Muscle of leg (tissue), 3 donors: ENCODE measurements at regions not wholly inside any gene's neighbourhood (a gene's known extent, or its start where the extent isn't known, plus 50 kb on each side); places are given as distances from the start of the nearest gene placed in this dataset.
A peak's percentile ranks its signal among the peaks of the same experiment; 100 is the strongest.

Experiments
- DNase-seq: peaks from one replicate; pipeline ENCODE4 v3.0.0; 2013
- H3K27ac ChIP-seq: one replicate; pipeline ENCODE4 v1.5.1; 2013; ENCODE audit warnings: mild to moderate bottlenecking, low read length, control low read depth
- H3K27me3 ChIP-seq: one replicate; pipeline ENCODE4 v1.6.1; 2013; ENCODE audit warnings: low read length; ENCODE audit not compliant: control insufficient read depth, insufficient read depth
- H3K36me3 ChIP-seq: one replicate; pipeline ENCODE4 v1.6.1; 2013; ENCODE audit warnings: low read length; ENCODE audit not compliant: control insufficient read depth, insufficient read depth
- H3K4me1 ChIP-seq: one replicate; pipeline ENCODE4 v1.6.1; 2013; ENCODE audit warnings: low read length; ENCODE audit not compliant: control insufficient read depth, insufficient read depth
- H3K4me3 ChIP-seq: one replicate; pipeline ENCODE4 v1.5.1; 2013; ENCODE audit warnings: low read length, control low read depth
- H3K9me3 ChIP-seq: replicated peaks from 2 replicates; pipeline ENCODE4 v1.6.1; 2013; ENCODE audit warnings: low read depth, low read length; ENCODE audit not compliant: control insufficient read depth
- WGBS: methylation state at CpG from one replicate; pipeline ENCODE4 v1.1.5; 2013; ENCODE audit warnings: missing lambda C conversion rate; ENCODE audit not compliant: insufficient coverage; 5-methylcytosine and 5-hydroxymethylcytosine counted together

DNA sequence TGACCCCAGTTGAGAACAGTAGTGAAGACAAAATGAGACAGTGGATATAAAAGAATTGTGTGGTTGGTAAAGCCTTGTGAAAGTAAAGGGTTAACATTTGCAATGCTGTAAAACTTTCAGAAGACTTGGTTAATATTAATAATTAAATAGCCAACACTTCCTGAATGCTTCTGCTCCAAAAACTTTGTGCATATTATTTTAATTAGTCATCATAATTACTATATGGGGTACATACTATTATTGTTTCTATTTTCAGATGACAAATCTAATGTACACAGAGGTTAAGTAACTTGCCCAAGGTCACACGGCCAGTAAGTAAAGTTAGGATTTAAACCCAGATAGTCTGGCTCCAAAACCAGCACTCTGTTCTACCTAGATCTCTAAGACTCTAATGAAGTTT is 291.3 kb downstream of the OGFRL1 start:
- H3K4me1 ChIP-seq = no peaks in the 10 kb centered on the region
- DNase-seq = no peak
- no CpG with 5 or more reads among the region's 1 CpG for WGBS
- H3K36me3 ChIP-seq = no peaks in the 10 kb centered on the region
- no peak overlapping the region for H3K4me3 ChIP-seq
- H3K27ac ChIP-seq = no peak overlapping the region
- H3K9me3 ChIP-seq = no peaks in the 10 kb centered on the region
- no peaks in the 10 kb centered on the region for H3K27me3 ChIP-seq

DNA sequence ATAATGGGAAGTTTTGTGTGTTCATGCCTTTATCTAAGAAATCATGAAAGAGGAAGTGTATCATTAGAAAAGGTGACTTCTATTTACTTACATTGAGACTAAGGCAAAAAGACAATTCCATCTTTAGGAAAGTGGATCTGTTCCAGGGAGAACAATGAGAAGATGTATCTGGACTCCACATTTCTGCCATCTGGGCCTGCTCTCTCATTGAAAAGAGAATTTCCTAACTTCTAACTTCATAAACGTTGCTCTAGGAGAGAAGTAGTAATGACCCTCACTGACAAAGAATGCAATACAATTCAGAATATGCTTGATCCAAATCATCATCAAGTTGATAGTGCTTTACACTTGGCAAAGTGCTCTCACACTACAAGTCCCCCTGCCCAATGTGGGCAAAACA is 294.2 kb downstream of the OGFRL1 start:
- no CpG with 5 or more reads among the region's 1 CpG for WGBS
- Histone ChIP-seq H3K4me3 (no peak overlapping the region), H3K4me1 (no peaks in the 10 kb centered on the region), H3K27ac (no peak overlapping the region), H3K36me3 (no peaks in the 10 kb centered on the region), H3K9me3 (peaks cover 2% of the 10 kb centered on the region), H3K27me3 (no peaks in the 10 kb centered on the region)
- DNase-seq = no peak

DNA sequence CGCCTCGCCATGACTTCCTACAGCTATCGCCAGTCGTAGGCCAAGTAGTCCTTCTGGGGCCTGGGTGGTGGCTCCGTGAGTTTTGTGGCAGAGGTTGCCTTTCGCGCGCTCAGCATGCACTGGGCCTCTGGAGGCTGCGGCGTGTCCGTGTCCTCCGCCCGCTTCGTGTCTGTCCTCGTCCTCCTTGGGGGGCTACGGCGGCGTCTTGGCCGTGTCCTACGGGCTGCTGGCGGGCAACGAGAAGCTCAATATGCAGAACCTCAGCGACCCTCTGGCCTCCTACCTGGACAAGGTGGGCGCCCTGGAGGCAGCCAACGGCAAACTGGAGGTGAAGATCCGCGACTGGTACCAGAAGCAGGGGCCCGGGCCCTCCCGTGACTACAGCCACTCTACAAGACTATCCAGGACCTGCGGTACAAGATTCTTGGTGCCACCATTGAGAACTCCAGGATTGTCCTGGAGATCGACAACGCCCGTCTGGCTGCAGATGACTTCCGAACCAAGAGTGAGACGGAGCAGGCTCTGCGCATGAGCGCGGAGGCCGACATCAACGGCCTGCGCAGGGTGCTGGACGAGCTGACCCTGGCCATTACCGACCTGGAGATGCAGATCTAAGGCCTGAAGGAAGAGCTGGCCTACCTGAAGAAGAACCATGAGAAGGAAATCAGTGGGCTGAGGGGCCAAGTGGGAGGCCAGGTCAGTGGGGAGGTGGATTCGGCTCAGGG is 296.3 kb downstream of the OGFRL1 start:
- Histone ChIP-seq H3K9me3 (peaks cover 2% of the 10 kb centered on the region), H3K36me3 (no peaks in the 10 kb centered on the region), H3K4me3 (no peak overlapping the region), H3K27ac (no peak overlapping the region), H3K27me3 (peaks cover 4% of the 10 kb centered on the region), H3K4me1 (no peaks in the 10 kb centered on the region)
- no peak for DNase-seq
- WGBS = 95% methylated on average over 42 of the region's 44 CpGs

DNA sequence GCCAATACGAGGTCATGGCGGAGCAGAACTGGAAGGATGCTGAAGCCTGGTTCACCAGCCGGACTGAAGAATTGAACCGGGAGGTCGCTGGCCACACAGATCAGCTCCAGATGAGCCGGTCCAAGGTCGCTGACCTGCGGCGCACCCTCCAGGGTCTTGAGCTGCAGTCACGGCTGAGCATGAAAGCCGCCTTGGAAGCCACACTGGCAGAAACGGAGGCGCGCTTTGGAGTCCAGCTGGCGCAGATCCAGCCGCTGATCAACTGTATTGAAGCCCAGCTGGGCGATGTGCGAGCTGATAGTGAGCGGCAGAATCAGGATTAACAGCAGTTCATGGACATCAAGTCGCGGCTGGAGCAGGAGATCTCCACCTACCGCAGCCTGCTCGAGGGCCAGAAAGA is 296.9 kb downstream of the OGFRL1 start:
- H3K27me3 ChIP-seq = peaks cover 4% of the 10 kb centered on the region
- no peak overlapping the region for H3K4me3 ChIP-seq
- WGBS = 97% methylated on average over 21 of the region's 23 CpGs
- peaks cover 2% of the 10 kb centered on the region for H3K9me3 ChIP-seq
- H3K27ac ChIP-seq = no peak overlapping the region
- no peaks in the 10 kb centered on the region for H3K36me3 ChIP-seq
- no peak for DNase-seq
- H3K4me1 ChIP-seq = no peaks in the 10 kb centered on the region

DNA sequence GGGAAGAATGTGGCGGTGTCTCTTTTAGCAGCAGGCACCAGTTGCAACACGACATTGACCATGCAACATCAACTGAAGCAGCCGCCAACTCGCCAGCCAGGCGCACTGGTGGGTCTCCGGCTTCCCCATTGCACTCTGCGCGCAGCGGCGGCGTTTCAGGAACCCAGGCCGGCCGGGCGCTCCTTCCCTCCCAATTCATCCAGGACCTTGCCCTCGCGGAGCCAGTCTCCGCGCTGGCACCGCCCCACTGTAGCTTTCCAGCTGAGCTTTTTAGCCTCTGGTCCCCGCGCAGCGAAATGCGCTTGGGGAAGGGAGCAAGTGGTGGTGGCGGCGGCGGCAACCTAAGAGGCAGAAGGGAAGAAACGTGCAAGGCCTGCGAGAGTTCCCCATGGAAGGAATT is 297.9 kb upstream of the RIMS1 start:
- 29% methylated on average over 26 of the region's 28 CpGs for WGBS
- DNase-seq = no peak
- H3K9me3 ChIP-seq = peaks cover 2% of the 10 kb centered on the region
- no peaks in the 10 kb centered on the region for H3K4me1 ChIP-seq
- no peak overlapping the region for H3K4me3 ChIP-seq
- peaks cover 4% of the 10 kb centered on the region for H3K27me3 ChIP-seq
- H3K27ac ChIP-seq = no peak overlapping the region
- no peaks in the 10 kb centered on the region for H3K36me3 ChIP-seq

DNA sequence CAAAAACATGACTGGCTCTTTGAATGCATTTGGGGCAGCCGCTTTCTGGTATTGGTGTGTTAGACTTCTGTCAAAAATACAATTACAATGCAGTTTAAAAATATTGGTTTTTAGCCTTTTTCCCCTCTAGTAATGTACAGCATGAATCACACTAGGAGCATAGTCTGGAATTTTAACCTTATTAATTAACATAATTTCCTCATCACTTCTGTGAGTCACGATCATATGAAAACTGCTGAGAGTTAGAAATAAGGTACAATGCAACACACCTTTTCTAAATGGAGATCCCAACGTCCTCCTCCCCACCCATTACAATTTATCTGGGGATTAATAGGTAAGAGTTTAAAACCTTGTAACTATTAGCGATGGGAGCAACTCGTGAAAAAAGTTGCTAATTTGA is 297.1 kb upstream of the RIMS1 start:
- H3K9me3 ChIP-seq = peaks cover 2% of the 10 kb centered on the region
- H3K4me1 ChIP-seq = no peaks in the 10 kb centered on the region
- no peak overlapping the region for H3K4me3 ChIP-seq
- whole genome bisulfite sequencing = no CpG with 5 or more reads among the region's 5 CpGs
- no peak for DNase-seq
- peaks cover 4% of the 10 kb centered on the region for H3K27me3 ChIP-seq
- no peaks in the 10 kb centered on the region for H3K36me3 ChIP-seq
- no peak overlapping the region for H3K27ac ChIP-seq

DNA sequence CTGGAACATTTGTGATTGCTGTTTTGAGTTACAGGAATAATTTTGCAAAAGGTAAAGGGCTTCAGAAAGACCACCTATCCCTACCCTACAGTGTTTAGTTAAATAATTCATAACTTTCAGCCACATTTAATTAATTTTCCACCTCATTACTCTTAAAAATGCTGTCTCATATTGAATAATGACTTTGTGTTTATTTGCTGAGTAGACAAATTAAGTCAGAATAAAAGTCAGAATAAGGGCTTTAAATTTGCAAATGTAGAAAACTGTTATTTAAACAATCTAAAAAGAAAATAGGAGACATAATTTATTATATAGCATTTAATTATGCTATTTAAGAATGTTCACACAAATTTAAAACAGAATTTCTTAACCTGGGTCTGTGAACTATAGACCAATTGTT is 293.7 kb upstream of the RIMS1 start:
- Histone ChIP-seq H3K27ac (no peak overlapping the region), H3K9me3 (no peaks in the 10 kb centered on the region), H3K4me1 (no peaks in the 10 kb centered on the region)

DNA sequence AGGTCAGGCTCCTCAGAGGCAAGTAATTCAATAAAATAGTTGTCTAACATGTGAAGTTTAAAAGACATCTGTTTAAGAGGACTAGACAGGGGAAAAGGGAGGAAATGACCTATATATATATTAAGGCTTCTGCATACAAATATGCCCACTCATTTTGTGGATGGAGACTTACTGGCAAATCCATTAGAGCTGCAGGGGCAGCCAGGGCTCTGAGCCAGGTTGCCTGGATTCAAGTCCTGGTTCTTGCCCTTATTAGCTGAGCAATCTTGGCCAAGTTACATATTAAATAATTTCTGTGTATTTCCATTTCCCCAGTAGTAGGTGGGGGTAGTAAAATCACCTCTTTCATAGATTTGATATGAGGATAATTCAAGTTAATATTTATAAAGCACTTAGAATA is 287.0 kb upstream of the RIMS1 start:
- H3K4me3 ChIP-seq = no peak overlapping the region
- no peak overlapping the region for H3K27ac ChIP-seq
- H3K36me3 ChIP-seq = no peaks in the 10 kb centered on the region
- DNase-seq = peak; percentile 73
- no peaks in the 10 kb centered on the region for H3K9me3 ChIP-seq
- H3K27me3 ChIP-seq = no peaks in the 10 kb centered on the region
- H3K4me1 ChIP-seq = no peaks in the 10 kb centered on the region

More for the DNA sequence above, 293.7 kb upstream of the RIMS1 start:
- H3K36me3 ChIP-seq = no peaks in the 10 kb centered on the region
- peaks cover 4% of the 10 kb centered on the region for H3K27me3 ChIP-seq
- no peak for DNase-seq
- no peak overlapping the region for H3K4me3 ChIP-seq

DNA sequence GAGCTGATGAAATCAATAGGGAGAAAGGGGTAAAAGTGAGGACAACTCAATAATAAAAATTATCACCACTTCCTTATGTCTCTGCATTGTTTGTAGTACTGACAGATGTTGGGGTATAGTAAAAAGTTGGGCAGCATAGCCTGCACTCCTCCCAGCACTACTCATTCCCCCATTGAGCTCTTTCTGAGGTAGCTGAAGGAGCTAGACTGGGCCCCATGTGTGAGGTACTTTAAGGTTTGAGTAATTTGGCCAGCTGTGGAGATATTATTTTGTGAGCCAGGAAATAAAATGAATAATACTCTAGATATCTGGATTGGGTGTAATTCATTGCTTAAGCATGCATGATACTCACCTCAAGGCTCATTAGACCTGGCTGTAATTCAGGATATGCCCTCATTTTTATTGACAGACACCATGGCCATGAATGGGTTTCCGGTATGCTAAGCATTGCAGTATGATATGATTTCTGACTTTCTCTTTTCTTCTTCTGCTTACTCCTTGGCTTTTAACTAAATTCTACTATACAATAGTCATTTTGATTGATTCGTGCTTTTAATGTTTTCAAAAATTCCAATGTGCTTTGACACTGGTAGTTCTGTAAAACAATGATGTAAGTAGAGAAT is 283.9 kb upstream of the RIMS1 start:
- no CpG with 5 or more reads among the region's 2 CpGs for WGBS
- H3K27ac ChIP-seq = no peak overlapping the region
- no peak overlapping the region for H3K4me3 ChIP-seq
- H3K4me1 ChIP-seq = no peaks in the 10 kb centered on the region
- DNase-seq = peak; percentile 8
- no peaks in the 10 kb centered on the region for H3K27me3 ChIP-seq
- H3K9me3 ChIP-seq = no peaks in the 10 kb centered on the region
- H3K36me3 ChIP-seq = no peaks in the 10 kb centered on the region

DNA sequence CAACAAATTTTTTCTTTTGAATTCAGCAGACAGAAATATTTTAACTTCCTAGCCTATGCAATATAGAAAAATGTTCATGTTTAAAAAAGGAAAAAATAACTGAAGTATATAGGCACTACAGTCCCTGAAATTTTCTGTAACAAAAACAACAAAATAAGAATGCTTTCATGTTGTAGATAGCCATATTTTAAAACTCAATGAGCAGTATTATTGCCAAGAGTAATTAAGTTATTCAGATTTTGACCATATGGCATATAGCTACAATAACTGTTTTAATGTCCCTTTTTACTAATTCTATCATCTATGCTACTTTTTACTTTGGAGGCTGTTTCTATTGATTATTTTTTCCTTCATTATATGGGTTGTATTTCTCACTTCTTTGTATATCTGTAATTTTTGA is 283.3 kb upstream of the RIMS1 start:
- Histone ChIP-seq H3K4me3 (no peak overlapping the region), H3K4me1 (no peaks in the 10 kb centered on the region), H3K9me3 (no peaks in the 10 kb centered on the region), H3K27me3 (no peaks in the 10 kb centered on the region), H3K27ac (no peak overlapping the region), H3K36me3 (no peaks in the 10 kb centered on the region)
- no peak for DNase-seq

DNA sequence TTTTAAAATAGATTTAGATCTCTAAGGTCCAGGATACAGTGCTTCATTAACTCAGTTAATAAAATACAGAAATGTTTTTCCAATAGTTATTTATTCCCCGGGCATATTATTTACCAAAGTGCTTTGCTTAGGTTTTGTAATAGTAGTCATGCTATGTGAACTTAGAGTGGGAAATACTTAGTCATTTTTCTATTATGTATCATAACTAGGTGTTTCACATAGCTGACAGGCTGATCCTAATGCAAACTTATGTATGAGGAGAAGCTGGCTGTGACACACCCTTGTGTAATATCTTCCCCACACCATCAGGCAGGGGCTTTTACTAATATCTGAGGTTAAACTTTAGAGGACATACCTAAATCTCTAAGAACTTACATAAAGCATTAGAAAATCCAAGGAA is 277.7 kb upstream of the RIMS1 start:
- Histone ChIP-seq H3K4me1 (no peaks in the 10 kb centered on the region), H3K4me3 (no peak overlapping the region), H3K27ac (no peak overlapping the region), H3K9me3 (no peaks in the 10 kb centered on the region), H3K36me3 (no peaks in the 10 kb centered on the region), H3K27me3 (no peaks in the 10 kb centered on the region)
- no peak for DNase-seq
- WGBS = no CpG with 5 or more reads among the region's 1 CpG
